GM12891 (cell line): ENCODE measurements at regions not wholly inside any gene's neighbourhood (a gene's known extent, or its start where the extent isn't known, plus 50 kb on each side); places are given as distances from the start of the nearest gene placed in this dataset.

ENCODE experiments used
- POLR2A ChIP-seq: IDR thresholded peaks from 2 replicates; pipeline ENCODE4 v1.6.1; 2011; ENCODE audit warnings: low read depth, low read length, control low read depth
- POLR2AphosphoS5 ChIP-seq: IDR thresholded peaks from 2 replicates; pipeline ENCODE4 v1.6.1; 2011; ENCODE audit warnings: low read depth, low read length, control low read depth
- TAF1 ChIP-seq: IDR thresholded peaks from 2 replicates; pipeline ENCODE4 v1.6.1; 2011; ENCODE audit warnings: low read depth, low read length, control low read depth

DNA sequence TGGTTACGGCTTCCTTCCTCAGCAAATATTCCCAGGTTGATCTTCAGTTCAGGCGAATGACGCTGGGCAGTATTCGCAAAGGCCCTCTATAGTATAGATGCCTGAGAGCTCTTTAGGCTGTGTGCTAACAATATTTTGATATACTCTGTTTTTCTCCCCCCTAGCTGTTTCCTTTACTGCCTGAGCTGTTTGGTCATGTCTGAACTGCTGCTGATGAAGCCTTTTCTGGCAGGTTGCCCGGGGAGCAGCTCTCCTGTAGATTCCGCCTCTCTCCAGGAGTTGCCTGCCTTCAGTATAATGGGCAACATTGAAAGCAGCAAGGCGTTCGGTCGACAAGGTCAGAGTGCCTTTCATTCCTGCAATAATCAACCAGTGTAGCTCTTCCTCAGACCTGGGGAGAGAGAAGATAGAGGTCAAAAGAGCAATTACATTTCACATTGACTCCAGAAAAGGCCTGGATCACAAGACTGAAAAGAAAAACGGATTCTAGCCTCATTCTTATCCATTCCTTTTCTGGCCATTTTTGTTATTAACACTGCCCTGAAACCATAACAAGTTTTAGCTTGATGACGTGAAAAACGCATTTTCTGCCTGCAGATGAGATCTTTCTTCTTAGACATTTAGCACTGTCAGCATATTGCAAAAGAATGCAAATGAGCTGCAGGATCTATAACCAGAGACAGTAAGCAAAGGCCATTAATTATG is 60.1 kb upstream of the ZNF608 start:
- no peak for TF ChIP-seq POLR2A
- TF ChIP-seq TAF1 = no peak
- TF ChIP-seq POLR2AphosphoS5 = no peak
